Breast epithelium (tissue), 3 donors: ENCODE measurements at regions not wholly inside any gene's neighbourhood (a gene's known extent, or its start where the extent isn't known, plus 50 kb on each side); places are given as distances from the start of the nearest gene placed in this dataset.

Experiments used
- POLR2A ChIP-seq: fragments of 450-650 bp; IDR thresholded peaks from one replicate; pipeline ENCODE4 v1.6.1; 2016; ENCODE audit warnings: antibody characterized with exemption, mild to moderate bottlenecking, moderate library complexity
- POLR2AphosphoS5 ChIP-seq, 3 donors: sonication (generic); formaldehyde crosslinking; IDR thresholded peaks; one replicate each; pipeline ENCODE4 v1.6.1; 2017; ENCODE audit warnings: antibody characterized with exemption in 3 of 3
- TF ChIP-seq, protein P1 (sequence below), 3 donors: fragments of 450-650 bp; IDR thresholded peaks; one replicate each; pipeline ENCODE4 v1.5.1; 2016 to 2017; ENCODE audit warnings: antibody characterized with exemption in 3 of 3, mild to moderate bottlenecking in 3 of 3, moderate library complexity in 3 of 3

DNA sequence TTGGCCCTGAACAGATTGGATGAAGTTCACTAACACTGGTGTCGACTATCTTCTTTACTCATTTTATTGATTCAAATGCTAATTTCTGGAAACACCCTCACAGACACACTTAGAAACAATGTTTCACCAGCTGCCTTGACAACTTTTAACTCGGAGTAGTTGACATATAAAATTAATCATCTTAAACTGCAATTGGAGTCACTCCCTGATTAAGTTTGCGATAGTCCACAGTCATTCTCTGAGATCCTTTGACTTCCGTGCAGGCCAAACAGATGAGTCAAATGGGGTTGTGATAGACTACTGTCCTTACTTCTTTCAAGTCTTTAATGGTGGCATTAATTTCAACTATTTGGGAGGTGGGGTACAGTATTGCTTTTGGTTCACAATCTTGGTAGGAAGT lies 114.4 kb upstream of the PCSK1 start:
- no peak for TF ChIP-seq POLR2A
- TF ChIP-seq, protein P1, sequence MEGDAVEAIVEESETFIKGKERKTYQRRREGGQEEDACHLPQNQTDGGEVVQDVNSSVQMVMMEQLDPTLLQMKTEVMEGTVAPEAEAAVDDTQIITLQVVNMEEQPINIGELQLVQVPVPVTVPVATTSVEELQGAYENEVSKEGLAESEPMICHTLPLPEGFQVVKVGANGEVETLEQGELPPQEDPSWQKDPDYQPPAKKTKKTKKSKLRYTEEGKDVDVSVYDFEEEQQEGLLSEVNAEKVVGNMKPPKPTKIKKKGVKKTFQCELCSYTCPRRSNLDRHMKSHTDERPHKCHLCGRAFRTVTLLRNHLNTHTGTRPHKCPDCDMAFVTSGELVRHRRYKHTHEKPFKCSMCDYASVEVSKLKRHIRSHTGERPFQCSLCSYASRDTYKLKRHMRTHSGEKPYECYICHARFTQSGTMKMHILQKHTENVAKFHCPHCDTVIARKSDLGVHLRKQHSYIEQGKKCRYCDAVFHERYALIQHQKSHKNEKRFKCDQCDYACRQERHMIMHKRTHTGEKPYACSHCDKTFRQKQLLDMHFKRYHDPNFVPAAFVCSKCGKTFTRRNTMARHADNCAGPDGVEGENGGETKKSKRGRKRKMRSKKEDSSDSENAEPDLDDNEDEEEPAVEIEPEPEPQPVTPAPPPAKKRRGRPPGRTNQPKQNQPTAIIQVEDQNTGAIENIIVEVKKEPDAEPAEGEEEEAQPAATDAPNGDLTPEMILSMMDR (IDR thresholded peaks at IDR 0.05): no peak
- no peak for TF ChIP-seq POLR2AphosphoS5 (IDR thresholded peaks at IDR 0.05)
